HK-2 (cell line): ENCODE measurements at regions not wholly inside any gene's neighbourhood (a gene's known extent, or its start where the extent isn't known, plus 50 kb on each side); places are given as distances from the start of the nearest gene placed in this dataset.
A peak's percentile ranks its signal among the peaks of the same experiment; 100 is the strongest.
"Not testable (repeated sequence)": the region's sequence is repeated elsewhere in the genome, so short reads cannot be mapped to it uniquely, and the experiment has no call there.

Experiments
- DNase-seq: peaks from one replicate; pipeline ENCODE4 v3.0.0-alpha.2; 2018; ENCODE audit not compliant: unreplicated experiment

DNA sequence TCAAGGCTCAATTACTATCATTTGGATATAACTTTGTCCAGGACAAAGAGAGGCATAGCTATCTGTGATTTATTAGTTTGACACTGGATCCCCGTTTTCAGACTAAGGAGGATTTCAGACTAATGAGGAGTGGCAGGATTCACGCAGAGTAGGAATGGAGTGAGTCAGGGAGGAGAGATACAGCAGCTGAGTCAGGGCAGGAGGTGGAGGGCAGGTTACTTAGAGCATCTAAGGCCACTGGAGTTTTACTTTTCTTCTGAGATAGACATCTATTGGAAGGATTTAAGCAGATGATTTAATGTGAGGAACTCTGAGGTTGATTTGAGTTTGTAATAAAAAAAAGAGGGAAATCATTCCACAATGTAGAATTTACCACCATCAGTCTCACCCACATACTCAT is 110.6 kb downstream of the RPIA start:
- not testable (repeated sequence) for DNase-seq

DNA sequence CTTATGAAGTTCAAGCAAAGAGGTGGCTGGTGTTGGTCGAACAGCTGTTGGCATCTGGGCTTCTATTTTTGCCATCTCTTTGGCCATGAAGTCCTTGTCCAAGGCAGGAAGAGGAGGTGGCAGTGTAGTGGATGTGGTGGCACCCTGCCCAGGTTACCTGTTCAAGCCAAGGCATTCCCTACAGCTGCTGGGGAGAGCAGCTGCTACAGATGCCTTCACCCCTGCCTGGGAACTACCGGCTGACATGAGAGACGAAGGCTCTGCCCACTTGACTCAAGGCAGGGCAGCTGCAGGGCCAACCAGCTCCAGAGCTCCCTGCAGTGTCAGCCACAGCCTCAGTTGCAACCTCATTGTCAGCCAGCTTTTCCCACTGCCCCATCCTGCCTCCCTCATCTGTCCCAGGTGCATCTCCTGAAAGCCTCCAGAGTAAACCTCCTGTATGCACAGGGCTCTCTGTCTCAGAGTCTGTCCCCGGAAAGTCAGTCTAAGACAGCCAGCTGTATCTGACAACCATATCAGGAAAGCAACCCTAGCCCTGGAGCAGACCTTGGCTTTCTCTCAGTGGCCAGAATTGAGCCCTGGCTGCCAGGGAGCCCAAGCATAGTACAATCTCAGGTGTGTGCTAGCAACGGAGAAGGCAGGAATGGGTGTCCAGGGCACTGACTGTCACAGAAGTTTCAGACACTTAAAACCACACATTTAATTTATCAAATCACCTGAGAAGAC is 115.9 kb downstream of the RPIA start:
- DNase-seq = no peak

- DNase-seq = no peak
Measured at GRCh38 chr2:88808083-88808482, 116.6 kb downstream of the RPIA start.

DNA sequence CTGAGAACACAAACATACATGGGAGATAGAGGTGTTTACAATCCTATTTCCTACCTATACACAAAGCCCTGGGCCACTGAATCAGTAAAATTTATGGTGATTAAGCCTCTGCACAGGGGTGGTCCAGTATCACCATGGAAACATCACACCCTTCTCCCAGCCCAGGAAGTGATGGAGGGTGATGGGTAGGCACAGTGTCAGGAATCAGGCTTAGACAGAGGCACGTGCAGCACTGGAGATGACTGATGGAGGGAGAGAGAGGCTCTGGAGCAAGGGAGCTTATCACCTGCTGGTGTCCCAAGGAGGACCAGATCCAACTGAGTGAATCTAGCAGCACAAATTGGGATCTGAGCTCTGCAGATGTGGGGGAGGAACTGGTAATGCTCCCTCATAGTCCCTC is 117.2 kb downstream of the RPIA start:
- DNase-seq = no peak

GRCh38 chr2:88809216-88809615 is 117.7 kb downstream of the RPIA start:
- no peak for DNase-seq

DNA sequence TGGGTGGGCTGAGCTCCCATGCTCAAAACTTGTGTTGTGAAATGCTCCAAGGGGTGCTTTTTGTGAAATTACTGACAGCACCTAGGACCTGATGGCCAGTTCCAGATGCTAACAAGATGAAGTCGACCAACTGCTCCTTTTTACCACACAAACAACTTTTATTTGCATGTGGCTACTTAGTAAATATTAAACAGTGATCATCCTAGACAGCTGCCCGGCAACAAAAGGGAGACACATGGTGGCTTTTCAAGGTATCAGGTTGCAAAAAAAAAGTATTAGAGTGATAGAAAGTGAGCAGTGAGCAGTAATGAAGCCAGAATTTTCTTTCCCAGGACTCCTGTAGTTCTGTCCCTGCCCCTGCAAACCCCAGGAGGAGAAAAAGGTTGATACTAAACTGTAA is 118.5 kb downstream of the RPIA start:
- DNase-seq = no peak

- no peak for DNase-seq
Measured at GRCh38 chr2:88810488-88810887, 119.0 kb downstream of the RPIA start.

DNA sequence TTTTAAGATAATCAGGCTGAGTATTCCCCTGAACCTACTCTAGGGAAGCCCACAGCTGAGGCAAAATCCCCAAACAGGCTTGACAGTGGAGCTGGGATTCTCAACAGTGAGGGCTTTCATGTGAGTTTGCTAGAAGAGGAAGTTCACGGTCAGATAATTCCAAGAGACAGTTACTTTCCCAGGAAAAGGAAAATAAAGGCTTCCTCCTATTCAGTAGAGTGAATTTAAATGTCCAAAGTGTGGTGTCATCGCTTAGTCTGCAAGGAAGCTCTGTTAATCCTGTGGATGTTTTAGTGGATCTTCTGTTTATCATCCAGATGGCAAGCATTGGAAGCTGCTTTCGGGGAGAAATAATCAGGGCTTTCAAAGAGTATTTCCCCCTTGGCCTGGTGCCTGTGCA is 119.8 kb downstream of the RPIA start:
- no peak for DNase-seq

DNA sequence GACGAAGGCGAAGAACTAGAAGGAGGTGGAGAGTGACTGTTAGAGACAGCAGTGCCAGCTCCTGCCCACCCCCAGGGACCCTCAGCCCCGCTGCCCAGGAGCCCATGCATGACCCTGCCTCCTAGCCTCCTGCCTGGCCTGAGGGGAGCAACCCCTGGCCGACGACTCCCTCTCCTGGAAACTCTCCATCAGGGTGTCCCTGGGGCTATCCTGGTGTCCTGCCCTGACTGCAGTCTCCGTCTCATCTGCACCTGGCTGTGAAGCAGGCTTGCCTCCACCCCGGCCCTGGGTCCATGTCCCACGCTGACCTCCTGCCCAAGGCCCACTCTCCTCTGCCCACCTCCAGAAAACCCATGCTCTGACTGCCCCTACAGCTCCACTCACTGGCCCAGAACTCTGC is 120.2 kb downstream of the RPIA start:
- DNase-seq = no peak

DNA sequence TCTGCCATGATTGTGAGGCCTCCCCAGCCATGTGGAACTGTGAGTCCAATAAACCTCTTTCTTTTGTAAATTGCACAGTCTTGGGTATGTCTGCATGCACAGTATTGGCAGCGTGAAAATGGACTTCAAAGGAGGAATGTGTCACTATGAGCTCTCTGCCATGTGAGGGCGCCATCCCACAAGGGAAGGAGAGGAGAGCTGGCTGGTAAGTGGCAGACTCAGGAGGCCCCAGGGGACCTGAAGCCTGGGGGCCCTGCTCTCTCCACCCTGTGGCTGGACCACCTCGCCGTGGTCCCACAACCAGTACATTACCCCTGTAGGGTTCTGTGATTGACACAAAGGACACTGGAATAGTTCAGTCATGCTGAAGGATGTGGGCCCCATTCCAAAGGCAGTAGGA is 122.1 kb downstream of the RPIA start:
- DNase-seq = no peak

DNA sequence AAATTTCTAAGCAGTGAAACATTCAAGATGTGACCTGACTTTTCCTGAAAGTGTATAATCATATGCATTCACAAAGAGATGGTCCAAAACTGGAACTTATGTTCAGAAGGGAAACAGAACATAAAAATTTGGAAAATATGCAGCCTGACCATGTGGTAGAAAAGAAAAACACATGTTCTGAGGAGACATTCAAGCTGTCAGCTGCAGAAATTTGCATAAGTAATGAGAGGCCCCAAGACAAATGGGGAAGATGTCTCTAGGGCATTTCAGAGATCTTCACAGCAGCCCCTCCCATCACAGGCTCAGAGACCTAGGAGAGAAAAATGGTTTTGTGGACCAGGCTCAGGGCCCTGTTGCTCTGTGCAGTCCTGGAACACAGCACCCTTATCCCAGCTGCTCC is 123.8 kb downstream of the RPIA start:
- DNase-seq = no peak

- no peak for DNase-seq
Measured at GRCh38 chr2:88815697-88816096, 124.2 kb downstream of the RPIA start.

DNA sequence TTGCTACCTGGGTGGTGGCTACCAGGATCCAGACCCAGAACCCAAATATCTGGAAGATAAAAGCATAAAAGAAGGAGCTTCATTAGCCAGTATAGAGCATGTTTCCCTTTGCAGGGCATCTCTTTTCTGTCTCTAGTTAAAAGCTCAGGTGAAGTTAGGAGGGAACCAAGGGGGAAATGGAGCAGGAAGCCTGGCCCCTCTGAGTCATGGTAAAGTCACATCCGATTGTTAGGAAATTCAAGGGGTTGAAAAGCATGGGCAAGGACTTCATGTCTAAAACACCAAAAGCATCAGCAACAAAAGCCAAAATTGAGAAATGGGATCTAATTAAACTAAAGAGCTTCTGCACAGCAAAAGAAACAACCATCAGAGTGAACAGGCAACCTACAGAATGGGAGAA is 126.9 kb downstream of the RPIA start:
- DNase-seq = no peak

GRCh38 chr2:88824951-88825350 is 133.5 kb downstream of the RPIA start:
- no peak for DNase-seq

GRCh38 chr2:88826399-88826798 is 134.9 kb downstream of the RPIA start:
- no peak for DNase-seq

- no peak for DNase-seq
Measured at GRCh38 chr2:88827821-88828220, 136.3 kb downstream of the RPIA start.

- DNase-seq = no peak
Measured at GRCh38 chr2:88828397-88829137, 137.1 kb downstream of the RPIA start.

DNA sequence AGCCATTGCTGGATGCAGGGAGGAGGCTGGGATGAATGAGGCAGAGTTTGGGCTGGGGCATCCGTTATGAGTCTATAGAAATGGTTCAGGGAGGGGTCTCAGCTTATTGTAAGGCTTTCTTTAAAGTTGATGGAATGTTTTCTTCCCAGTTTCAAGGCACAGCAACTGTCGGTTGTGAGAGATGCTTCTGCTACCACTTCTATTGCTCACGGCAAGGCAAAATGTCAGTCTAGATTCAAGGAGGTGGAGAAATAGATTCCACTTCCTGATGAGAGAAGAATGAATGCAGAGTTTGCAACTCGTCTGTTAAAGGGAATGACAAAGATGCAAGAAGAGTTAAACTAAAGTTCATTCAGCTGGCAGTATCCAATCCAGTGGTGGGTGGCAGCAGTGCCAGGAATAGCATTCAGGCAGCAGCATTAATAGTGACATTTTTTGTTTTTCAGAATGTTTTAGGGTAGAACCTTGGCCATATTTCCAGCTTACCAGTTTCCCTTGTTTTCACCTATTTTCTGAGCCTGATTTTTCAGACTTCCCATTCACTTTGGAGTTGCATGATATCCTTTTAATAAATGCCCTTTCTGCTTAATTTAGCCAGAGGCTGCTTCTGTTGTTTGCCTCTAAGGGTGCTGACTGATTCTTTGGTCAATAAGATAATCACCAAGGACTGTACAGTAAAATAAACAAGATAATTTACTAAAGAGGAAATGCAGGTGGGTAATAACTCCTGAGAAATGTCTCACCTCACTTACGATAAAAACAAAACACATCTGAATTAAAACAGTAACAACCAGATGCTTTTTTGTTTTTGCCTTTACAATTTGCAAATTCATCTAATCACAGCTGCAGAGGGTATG is 138.4 kb downstream of the RPIA start:
- no peak for DNase-seq

- peak; percentile 27 for DNase-seq
Measured at GRCh38 chr2:88831071-88831791, 139.8 kb downstream of the RPIA start.

- DNase-seq = peak; percentile 22
Measured at GRCh38 chr2:88831792-88832248, 140.3 kb downstream of the RPIA start.

DNA sequence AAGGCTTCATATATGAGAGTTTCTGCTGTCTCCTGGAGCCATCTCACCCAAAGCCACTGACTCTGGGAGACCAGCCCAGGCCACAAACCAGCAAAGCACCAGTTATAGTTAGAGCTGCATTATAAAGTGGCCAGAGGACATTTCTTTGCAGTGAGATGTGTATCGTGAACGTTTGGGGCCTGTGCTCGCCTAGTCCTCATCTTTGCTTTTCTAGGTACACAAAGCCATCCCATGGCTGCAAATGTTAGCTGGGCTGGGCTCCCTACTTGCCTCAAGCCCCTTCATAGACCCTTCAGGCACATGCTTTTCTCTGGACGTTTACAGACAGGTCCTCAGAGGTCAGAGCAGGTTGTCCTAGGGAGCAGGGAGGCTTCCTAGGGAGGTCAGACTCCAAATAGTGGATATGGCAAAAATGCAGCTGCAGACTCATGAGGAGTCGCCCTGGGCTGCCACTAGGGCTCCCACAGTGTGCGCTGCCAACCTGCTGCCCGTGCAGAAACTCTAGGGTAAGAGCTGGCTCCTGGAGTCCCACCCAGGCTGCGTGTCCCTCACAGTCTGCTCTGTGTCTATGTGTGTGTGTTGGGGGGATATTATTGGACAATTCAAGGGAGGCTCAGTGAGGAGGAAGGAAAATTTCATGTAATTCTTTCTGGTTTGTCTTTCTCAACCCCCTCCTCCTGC is 141.0 kb downstream of the RPIA start:
- DNase-seq = no peak
